T-cell (primary cell): ENCODE measurements at regions not wholly inside any gene's neighbourhood (a gene's known extent, or its start where the extent isn't known, plus 50 kb on each side); places are given as distances from the start of the nearest gene placed in this dataset.

Experiments
- ATAC-seq, 4 experiments: fragments of 200-7000 bp in 3 of 4; fragments of 150-1000 bp in 1 of 4; cut with Tn5 transposase; replicated peaks in 1 of 4; 1 replicate in 3 of 4; 2 replicates in 1 of 4; pipeline ENCODE4 v1.10.0; 2021; ENCODE audit warnings: moderate library complexity in 3 of 4, mild to moderate bottlenecking in 2 of 4, moderate number of reproducible peaks in 1 of 4
- CTCF ChIA-PET, 2 donors: fragments of 300-600 bp; sonication (Branson Sonifier 250); formaldehyde crosslinking; loops; one replicate each; lab custom pipeline; 2022; ENCODE audit warnings: antibody characterized with exemption in 2 of 2; lab: Charles Lee
- POLR2A ChIA-PET, 2 donors: fragments of 300-600 bp; sonication (Branson Sonifier 250); formaldehyde crosslinking; loops; one replicate each; lab custom pipeline; 2022; ENCODE audit warnings: antibody characterized with exemption in 2 of 2; lab: Charles Lee
- DNase-seq, 35 experiments: peaks; one replicate each; pipeline versions ENCODE4 v3.0.0 to v3.0.0-alpha.2; 2013 to 2023
- H3K27ac ChIP-seq: one replicate; pipeline ENCODE4 v1.5.1; 2013; ENCODE audit warnings: low read length
- H3K27me3 ChIP-seq, 2 experiments: replicated peaks in 1 of 2; 1 replicate in 1 of 2; 2 replicates in 1 of 2; pipeline versions ENCODE4 v1.6.1 to v1.7.0; 2013; ENCODE audit warnings: low read length in 1 of 2, mixed read lengths in 1 of 2; ENCODE audit not compliant: control insufficient read depth in 2 of 2, insufficient read depth in 2 of 2; ENCODE audit errors: extremely low read depth in 1 of 2
- H3K36me3 ChIP-seq, 2 donors: 1 replicate in 1 of 2; 2 replicates in 1 of 2; pipeline versions ENCODE4 v1.6.1 to v1.7.0; 2013; ENCODE audit warnings: low read length in 1 of 2; ENCODE audit not compliant: control insufficient read depth in 2 of 2, insufficient read depth in 1 of 2; ENCODE audit errors: extremely low read depth in 1 of 2
- H3K4me1 ChIP-seq, 2 experiments: 1 replicate in 1 of 2; 2 replicates in 1 of 2; pipeline versions ENCODE4 v1.6.1 to v1.7.0; 2013; ENCODE audit warnings: low read length in 2 of 2, mixed read lengths in 1 of 2; ENCODE audit not compliant: insufficient read depth in 2 of 2, control insufficient read depth in 1 of 2; ENCODE audit errors: extremely low read depth in 1 of 2
- H3K4me3 ChIP-seq, 2 donors: 1 replicate in 1 of 2; 2 replicates in 1 of 2; pipeline versions ENCODE4 v1.5.1 to v1.7.0; 2013; ENCODE audit warnings: mild to moderate bottlenecking in 2 of 2, low read length in 1 of 2, moderate library complexity in 1 of 2; ENCODE audit not compliant: control insufficient read depth in 1 of 2; ENCODE audit errors: extremely low read depth in 1 of 2
- H3K9me3 ChIP-seq: 2 replicates; pipeline ENCODE4 v1.7.0; 2013
- H3K27ac Mint-ChIP-seq, 2 donors: one replicate each; pipeline ENCODE4 v1.8.0; 2020 to 2021; ENCODE audit warnings: mild to moderate bottlenecking in 2 of 2, mixed read lengths in 2 of 2
- H3K27me3 Mint-ChIP-seq, 2 donors: one replicate each; pipeline ENCODE4 v1.8.0; 2021 to 2022; ENCODE audit warnings: mixed read lengths in 2 of 2
- H3K36me3 Mint-ChIP-seq: one replicate; pipeline ENCODE4 v1.8.0; 2021; ENCODE audit warnings: mixed read lengths
- H3K4me1 Mint-ChIP-seq, 3 donors: one replicate each; pipeline ENCODE4 v1.8.0; 2020 to 2022; ENCODE audit warnings: mixed read lengths in 3 of 3, mild to moderate bottlenecking in 1 of 3
- H3K4me3 Mint-ChIP-seq, 3 donors: one replicate each; pipeline ENCODE4 v1.8.0; 2020 to 2022; ENCODE audit warnings: mild to moderate bottlenecking in 3 of 3, mixed read lengths in 3 of 3, moderate library complexity in 3 of 3
- H3K9me3 Mint-ChIP-seq, 3 donors: one replicate each; pipeline ENCODE4 v1.8.0; 2020 to 2022; ENCODE audit warnings: mixed read lengths in 3 of 3
- WGBS: methylation state at CpG from one replicate; pipeline ENCODE4 v1.1.5; 2013; ENCODE audit warnings: missing lambda C conversion rate; ENCODE audit not compliant: insufficient coverage; 5-methylcytosine and 5-hydroxymethylcytosine counted together

DNA sequence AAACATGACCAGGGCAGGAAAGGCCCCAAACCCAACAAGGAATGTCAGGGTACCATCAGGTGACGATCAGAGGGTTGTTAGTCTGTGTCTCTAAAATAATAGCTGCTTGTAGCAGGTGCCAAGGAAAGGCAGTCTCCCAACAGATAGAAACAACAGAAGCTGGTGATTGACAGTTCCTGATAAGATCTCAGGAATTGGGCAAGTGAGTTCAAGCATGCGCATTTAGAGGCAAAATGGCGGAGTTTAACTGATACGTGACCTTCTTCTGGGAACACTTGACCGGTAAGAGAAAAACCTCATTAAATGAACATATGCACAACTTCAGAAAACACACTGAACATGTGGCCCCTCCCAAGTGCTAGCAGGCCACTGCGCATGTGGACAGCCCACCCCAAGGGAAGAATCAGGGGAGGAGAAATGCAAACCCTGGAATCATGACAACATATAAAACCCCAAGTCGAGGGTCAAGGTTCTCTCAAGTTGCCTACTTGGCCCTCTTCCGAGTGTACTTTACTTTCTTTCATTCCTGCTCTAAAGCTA lies 664.9 kb downstream of the KCNJ3 start:
- WGBS, result 90% methylated on average over 7 of the region's 8 CpGs
- Histone ChIP-seq H3K4me1 (no peaks in the 10 kb centered on the region), H3K4me3 (no peak overlapping the region), H3K27me3 (no peaks in the 10 kb centered on the region), H3K36me3 (no peaks in the 10 kb centered on the region), H3K9me3 (no peaks in the 10 kb centered on the region), H3K27ac (no peak overlapping the region)
- no peaks in the 10 kb centered on the region for H3K4me1 Mint-ChIP-seq
- ATAC-seq, result no peak
- DNase-seq, result no peak
- no peaks in the 10 kb centered on the region for H3K36me3 Mint-ChIP-seq
- CTCF ChIA-PET, result interaction anchor here (1.0 to 1.5 kb wide), 3 partner anchors 14 to 1830 kb away, joined by 3 read pairs; no protein-coding TSS in a partner anchor
- no peak overlapping the region for H3K4me3 Mint-ChIP-seq
- POLR2A ChIA-PET, result no interaction called here
- no peak overlapping the region for H3K27ac Mint-ChIP-seq
- H3K9me3 Mint-ChIP-seq, result peaks cover 0 to 7% (median 4%) of the 10 kb centered on the region in 3 donors
- no peaks in the 10 kb centered on the region for H3K27me3 Mint-ChIP-seq

DNA sequence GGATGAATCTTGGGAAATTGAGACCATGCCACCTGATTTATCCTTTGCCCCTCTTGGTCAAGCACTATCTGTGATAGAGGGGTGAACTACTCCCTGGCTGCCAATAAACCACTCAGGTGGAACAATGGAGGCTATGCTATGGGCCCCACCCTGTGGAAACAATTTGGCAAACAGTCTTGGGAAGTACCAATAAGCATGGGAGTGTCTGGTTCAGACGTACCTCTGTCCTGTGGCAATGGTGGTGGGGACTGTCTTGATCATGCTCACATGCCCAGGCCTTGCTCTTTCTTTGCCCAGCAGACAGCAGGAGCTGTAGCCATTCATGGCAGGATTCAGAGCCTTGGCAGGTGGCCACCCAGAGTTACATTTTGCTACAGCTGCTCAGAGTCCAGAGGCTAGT lies 658.7 kb downstream of the KCNJ3 start:
- POLR2A ChIA-PET, result no interaction called here
- no peak overlapping the region for H3K27ac Mint-ChIP-seq
- no peaks in the 10 kb centered on the region for H3K27me3 Mint-ChIP-seq
- Histone ChIP-seq H3K9me3 (no peaks in the 10 kb centered on the region), H3K4me3 (no peak overlapping the region), H3K27me3 (no peaks in the 10 kb centered on the region), H3K27ac (no peak overlapping the region), H3K4me1 (no peaks in the 10 kb centered on the region), H3K36me3 (no peaks in the 10 kb centered on the region)
- no peaks in the 10 kb centered on the region for H3K36me3 Mint-ChIP-seq
- no peak for DNase-seq
- 62% methylated on average over 1 of the region's 1 CpG for WGBS
- no peaks in the 10 kb centered on the region for H3K4me1 Mint-ChIP-seq
- no peak overlapping the region for H3K4me3 Mint-ChIP-seq
- CTCF ChIA-PET, result interaction anchor here in 1 of 2 donors (0.6 kb wide), 1 partner anchor 586 kb away, joined by 3 read pairs; no protein-coding TSS in a partner anchor
- no peak for ATAC-seq
- H3K9me3 Mint-ChIP-seq, result peaks cover 6 to 11% (median 7%) of the 10 kb centered on the region in 3 donors

DNA sequence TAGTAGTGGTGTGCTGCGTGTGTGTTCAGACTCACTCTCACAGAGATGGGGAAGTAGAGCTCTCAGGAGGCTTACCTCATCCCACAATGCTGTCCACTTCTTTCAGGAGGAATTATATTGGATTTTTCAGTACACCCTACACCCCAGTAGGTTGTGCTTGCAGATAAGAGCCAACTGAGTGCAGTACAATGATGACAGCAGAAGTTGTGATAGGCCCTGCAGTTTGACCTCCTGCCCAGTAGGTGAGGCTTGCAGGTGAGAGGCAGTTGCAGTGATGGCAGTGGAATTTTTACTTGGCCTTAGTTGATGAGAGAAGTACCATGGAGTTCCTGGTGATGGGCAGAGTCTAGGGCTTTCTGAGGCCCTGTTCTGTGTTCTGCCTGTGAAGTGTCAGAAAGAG lies 657.8 kb downstream of the KCNJ3 start:
- Histone ChIP-seq H3K9me3 (no peaks in the 10 kb centered on the region), H3K27me3 (no peaks in the 10 kb centered on the region), H3K4me1 (no peaks in the 10 kb centered on the region), H3K36me3 (no peaks in the 10 kb centered on the region), H3K4me3 (no peak overlapping the region), H3K27ac (no peak overlapping the region)
- H3K4me3 Mint-ChIP-seq, result no peak overlapping the region
- no peaks in the 10 kb centered on the region for H3K27me3 Mint-ChIP-seq
- WGBS, result no CpG with 5 or more reads among the region's 1 CpG
- H3K27ac Mint-ChIP-seq, result no peak overlapping the region
- ChIA-PET CTCF (no interaction called here), POLR2A (no interaction called here)
- ATAC-seq (no peak), DNase-seq (no peak)
- H3K36me3 Mint-ChIP-seq, result no peaks in the 10 kb centered on the region
- H3K9me3 Mint-ChIP-seq, result peaks cover 6 to 11% (median 7%) of the 10 kb centered on the region in 3 donors
- no peaks in the 10 kb centered on the region for H3K4me1 Mint-ChIP-seq

DNA sequence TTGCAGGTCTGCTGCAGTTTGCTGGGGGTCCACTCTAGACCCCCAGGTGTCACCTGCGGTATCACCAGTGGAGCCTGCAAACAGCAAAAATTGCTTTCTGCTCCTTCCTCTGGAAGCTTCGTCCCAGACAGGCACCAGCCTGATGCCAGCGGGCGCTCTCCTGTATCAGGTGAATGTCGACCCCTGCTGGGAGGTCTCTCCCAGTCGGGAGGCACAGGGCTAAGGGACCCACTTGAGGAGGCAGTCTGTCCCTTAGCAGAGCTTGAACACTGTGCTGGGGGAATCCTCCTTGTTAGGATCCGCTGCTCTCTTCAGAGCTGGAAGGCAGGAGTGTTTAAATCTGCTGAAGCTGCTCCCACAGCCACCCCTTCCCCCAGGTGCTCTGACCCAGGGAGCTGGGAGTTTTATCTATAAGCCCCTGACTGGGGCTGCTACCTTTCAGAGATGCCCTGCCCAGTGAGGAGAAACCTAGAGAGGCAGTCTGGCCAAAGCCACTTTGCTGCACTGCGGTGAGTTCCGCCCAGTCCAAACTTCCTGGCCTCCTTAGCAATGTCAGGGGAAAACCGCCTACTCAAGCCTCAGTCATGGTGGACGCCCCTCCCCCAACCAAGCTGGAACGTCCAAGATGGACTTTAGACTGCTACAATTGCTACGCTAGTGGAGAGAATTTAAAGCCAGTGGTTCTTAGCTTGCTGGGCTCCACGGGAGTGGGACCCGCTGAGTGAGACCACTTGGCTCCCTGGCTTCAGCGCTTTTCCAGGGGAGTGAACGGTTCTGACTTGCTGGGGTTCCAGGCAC lies 652.5 kb downstream of the KCNJ3 start:
- Histone ChIP-seq H3K27me3 (peaks cover 0 to 4% of the 10 kb centered on the region in 2 experiments), H3K4me1 (no peaks in the 10 kb centered on the region), H3K36me3 (no peaks in the 10 kb centered on the region), H3K9me3 (no peaks in the 10 kb centered on the region), H3K27ac (no peak overlapping the region), H3K4me3 (no peak overlapping the region)
- H3K4me3 Mint-ChIP-seq, result no peak overlapping the region
- ChIA-PET POLR2A (no interaction called here), CTCF (no interaction called here)
- H3K4me1 Mint-ChIP-seq, result no peaks in the 10 kb centered on the region
- no peaks in the 10 kb centered on the region for H3K27me3 Mint-ChIP-seq
- 83% methylated on average over 15 of the region's 17 CpGs for WGBS
- DNase-seq (no peak), ATAC-seq (no peak)
- H3K27ac Mint-ChIP-seq, result no peak overlapping the region
- no peaks in the 10 kb centered on the region for H3K36me3 Mint-ChIP-seq
- peaks cover 0 to 7% (median 0%) of the 10 kb centered on the region in 3 donors for H3K9me3 Mint-ChIP-seq

DNA sequence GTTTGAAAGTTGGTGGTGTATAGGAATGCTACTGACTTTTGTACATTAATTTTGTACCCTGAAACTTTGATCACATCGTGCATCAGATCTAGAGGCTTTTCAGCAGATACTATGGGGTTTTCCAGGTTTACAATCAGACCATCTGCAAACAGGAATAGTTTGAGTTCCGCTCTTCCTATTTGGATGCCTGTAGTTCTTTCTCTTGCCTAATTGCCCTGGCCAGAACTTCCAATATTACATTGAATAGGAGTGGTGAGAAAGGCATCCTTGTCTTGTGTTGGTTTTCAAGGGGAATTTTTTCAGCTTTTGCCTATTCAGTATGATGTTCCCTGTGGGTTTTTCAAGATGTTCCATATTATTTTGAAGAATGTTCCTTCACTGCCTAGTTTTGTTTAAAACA lies 633.5 kb downstream of the KCNJ3 start:
- H3K9me3 Mint-ChIP-seq, result peaks cover 0 to 4% (median under 1%) of the 10 kb centered on the region in 3 donors
- ATAC-seq (no peak), DNase-seq (no peak)
- no peaks in the 10 kb centered on the region for H3K4me1 Mint-ChIP-seq
- ChIA-PET CTCF (no interaction called here), POLR2A (no interaction called here)
- 67% methylated on average over 1 of the region's 2 CpGs for WGBS
- no peaks in the 10 kb centered on the region for H3K36me3 ChIP-seq
- H3K27ac Mint-ChIP-seq, result no peak overlapping the region
- H3K4me3 ChIP-seq, result no peak overlapping the region
- H3K27me3 ChIP-seq, result no peaks in the 10 kb centered on the region
- H3K4me1 ChIP-seq, result no peaks in the 10 kb centered on the region
- H3K9me3 ChIP-seq, result no peaks in the 10 kb centered on the region
- H3K27ac ChIP-seq, result no peak overlapping the region
- no peak overlapping the region for H3K4me3 Mint-ChIP-seq
- H3K36me3 Mint-ChIP-seq, result no peaks in the 10 kb centered on the region
- H3K27me3 Mint-ChIP-seq, result no peaks in the 10 kb centered on the region

DNA sequence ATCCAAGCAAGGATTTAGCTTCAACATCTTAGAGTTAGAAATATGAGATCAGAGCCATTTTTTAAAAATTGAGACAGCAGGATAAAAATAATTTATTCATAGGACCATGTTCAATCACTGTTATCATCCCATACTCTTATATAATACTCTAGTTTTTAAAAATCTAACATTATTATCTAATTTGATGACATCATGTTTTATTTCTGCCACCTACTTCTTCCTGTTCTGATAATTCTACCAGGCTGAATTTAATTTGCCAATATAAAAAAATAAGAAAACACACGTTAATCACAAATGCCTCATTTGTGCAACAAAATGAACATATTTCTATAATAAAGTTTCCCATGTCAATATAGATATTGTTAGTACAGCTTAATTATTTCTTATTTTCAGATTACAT lies 621.7 kb downstream of the KCNJ3 start:
- DNase-seq (no peak), ATAC-seq (no peak)
- Mint-ChIP-seq H3K4me3 (no peak overlapping the region), H3K9me3 (no peaks in the 10 kb centered on the region), H3K27me3 (no peaks in the 10 kb centered on the region), H3K27ac (no peak overlapping the region), H3K4me1 (no peaks in the 10 kb centered on the region), H3K36me3 (no peaks in the 10 kb centered on the region)
- CTCF ChIA-PET, result no interaction called here
- no peaks in the 10 kb centered on the region for H3K4me1 ChIP-seq
- no peaks in the 10 kb centered on the region for H3K27me3 ChIP-seq
- H3K36me3 ChIP-seq, result no peaks in the 10 kb centered on the region
- POLR2A ChIA-PET, result no interaction called here
- WGBS, result no CpG with 5 or more reads among the region's 1 CpG
- no peak overlapping the region for H3K4me3 ChIP-seq
- H3K27ac ChIP-seq, result no peak overlapping the region
- H3K9me3 ChIP-seq, result no peaks in the 10 kb centered on the region
